Stimulated activated memory B cell treated with anti-CD40 and anti-IgM and Interleukin-4, amounts not matched to agents 10 μg/mL and 1 μg/mL and 100 μg/mL, for 72 hours (primary cell): ENCODE measurements at regions not wholly inside any gene's neighbourhood (a gene's known extent, or its start where the extent isn't known, plus 50 kb on each side); places are given as distances from the start of the nearest gene placed in this dataset.
"Not testable (repeated sequence)": the region's sequence is repeated elsewhere in the genome, so short reads cannot be mapped to it uniquely, and the experiment has no call there.

ENCODE experiments used
- ATAC-seq: fragments of 150-1000 bp; cut with Tn5 transposase; 2 replicates; pipeline ENCODE4 v1.10.0; 2021
- H3K27ac Mint-ChIP-seq: one replicate; pipeline ENCODE4 v1.8.0; 2022; ENCODE audit warnings: mild to moderate bottlenecking, mixed read lengths
- H3K27me3 Mint-ChIP-seq: one replicate; pipeline ENCODE4 v1.8.0; 2022; ENCODE audit warnings: mixed read lengths
- H3K36me3 Mint-ChIP-seq: one replicate; pipeline ENCODE4 v1.8.0; 2022; ENCODE audit warnings: mixed read lengths
- H3K4me1 Mint-ChIP-seq: one replicate; pipeline ENCODE4 v1.8.0; 2022; ENCODE audit warnings: mixed read lengths
- H3K4me3 Mint-ChIP-seq: one replicate; pipeline ENCODE4 v1.8.0; 2022; ENCODE audit warnings: mild to moderate bottlenecking, moderate library complexity, mixed read lengths
- H3K9me3 Mint-ChIP-seq: one replicate; pipeline ENCODE4 v1.8.0; 2022; ENCODE audit warnings: mixed read lengths

GRCh38 chr3:76490064-76490463 lies 549.8 kb upstream of the ROBO2 start:
- Mint-ChIP-seq H3K27ac (no peak overlapping the region), H3K27me3 (no peaks in the 10 kb centered on the region), H3K36me3 (no peaks in the 10 kb centered on the region), H3K4me1 (no peaks in the 10 kb centered on the region), H3K4me3 (no peak overlapping the region), H3K9me3 (peaks cover 6% of the 10 kb centered on the region)
- no peak for ATAC-seq

DNA sequence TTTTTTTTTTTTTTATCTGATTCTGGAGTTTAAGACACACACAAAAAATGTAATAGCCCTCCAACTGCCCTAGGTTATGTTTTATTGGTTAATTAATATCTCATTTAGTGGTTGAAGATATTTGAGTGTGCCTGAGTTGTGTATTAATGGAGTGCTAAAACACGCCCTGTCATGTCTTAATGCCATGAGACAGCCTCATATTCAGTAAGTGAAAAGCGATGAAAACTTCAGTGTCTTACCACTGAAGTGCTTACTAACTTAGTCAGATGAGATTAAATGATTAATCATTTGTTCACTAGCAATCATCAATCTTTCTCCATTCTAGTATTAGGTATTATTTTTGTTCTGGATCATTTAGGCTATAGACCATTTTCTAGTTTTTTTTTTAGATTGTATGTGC lies 544.7 kb upstream of the ROBO2 start:
- no peak overlapping the region for H3K27ac Mint-ChIP-seq
- ATAC-seq = no peak
- H3K4me3 Mint-ChIP-seq = no peak overlapping the region
- H3K36me3 Mint-ChIP-seq = no peaks in the 10 kb centered on the region
- H3K4me1 Mint-ChIP-seq = no peaks in the 10 kb centered on the region
- H3K27me3 Mint-ChIP-seq = no peaks in the 10 kb centered on the region
- peaks cover 9% of the 10 kb centered on the region for H3K9me3 Mint-ChIP-seq

- no peak overlapping the region for H3K4me3 Mint-ChIP-seq
- no peak overlapping the region for H3K27ac Mint-ChIP-seq
- peaks cover 9% of the 10 kb centered on the region for H3K9me3 Mint-ChIP-seq
- no peaks in the 10 kb centered on the region for H3K4me1 Mint-ChIP-seq
- no peak for ATAC-seq
- H3K27me3 Mint-ChIP-seq = no peaks in the 10 kb centered on the region
- no peaks in the 10 kb centered on the region for H3K36me3 Mint-ChIP-seq
These were observed 542.3 kb upstream of the ROBO2 start for GRCh38 chr3:76497636-76498035.

GRCh38 chr3:76500746-76501275 lies 539.1 kb upstream of the ROBO2 start:
- Mint-ChIP-seq H3K4me1 (no peaks in the 10 kb centered on the region), H3K4me3 (no peak overlapping the region), H3K27ac (no peak overlapping the region), H3K36me3 (no peaks in the 10 kb centered on the region), H3K9me3 (peaks cover 8% of the 10 kb centered on the region), H3K27me3 (no peaks in the 10 kb centered on the region)
- ATAC-seq = no peak

- Mint-ChIP-seq H3K9me3 (peaks cover 8% of the 10 kb centered on the region), H3K27ac (no peak overlapping the region), H3K4me3 (no peak overlapping the region), H3K4me1 (no peaks in the 10 kb centered on the region), H3K36me3 (no peaks in the 10 kb centered on the region), H3K27me3 (no peaks in the 10 kb centered on the region)
- no peak for ATAC-seq
These were observed 538.6 kb upstream of the ROBO2 start for GRCh38 chr3:76501315-76501714.

DNA sequence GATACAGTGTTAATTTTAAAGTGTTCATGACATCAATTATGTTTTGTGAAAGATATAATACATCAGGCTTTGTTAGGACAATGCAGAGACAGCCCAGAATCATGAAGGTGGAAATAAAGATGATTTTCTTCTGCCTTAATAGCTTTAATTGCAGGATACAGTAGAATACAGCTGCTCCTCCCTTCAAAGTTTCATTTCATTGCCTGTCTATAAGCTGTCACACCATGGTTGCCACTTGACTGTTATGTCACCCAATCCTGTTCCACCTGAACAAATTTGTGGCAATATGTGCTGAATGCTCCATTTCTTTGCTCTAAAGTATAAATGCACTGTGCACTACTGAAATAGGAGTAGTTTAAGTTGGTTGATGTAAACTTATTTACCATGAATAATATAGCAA lies 537.8 kb upstream of the ROBO2 start:
- ATAC-seq = no peak
- Mint-ChIP-seq H3K36me3 (no peaks in the 10 kb centered on the region), H3K9me3 (peaks cover 7% of the 10 kb centered on the region), H3K4me1 (no peaks in the 10 kb centered on the region), H3K27me3 (no peaks in the 10 kb centered on the region), H3K27ac (no peak overlapping the region), H3K4me3 (no peak overlapping the region)

DNA sequence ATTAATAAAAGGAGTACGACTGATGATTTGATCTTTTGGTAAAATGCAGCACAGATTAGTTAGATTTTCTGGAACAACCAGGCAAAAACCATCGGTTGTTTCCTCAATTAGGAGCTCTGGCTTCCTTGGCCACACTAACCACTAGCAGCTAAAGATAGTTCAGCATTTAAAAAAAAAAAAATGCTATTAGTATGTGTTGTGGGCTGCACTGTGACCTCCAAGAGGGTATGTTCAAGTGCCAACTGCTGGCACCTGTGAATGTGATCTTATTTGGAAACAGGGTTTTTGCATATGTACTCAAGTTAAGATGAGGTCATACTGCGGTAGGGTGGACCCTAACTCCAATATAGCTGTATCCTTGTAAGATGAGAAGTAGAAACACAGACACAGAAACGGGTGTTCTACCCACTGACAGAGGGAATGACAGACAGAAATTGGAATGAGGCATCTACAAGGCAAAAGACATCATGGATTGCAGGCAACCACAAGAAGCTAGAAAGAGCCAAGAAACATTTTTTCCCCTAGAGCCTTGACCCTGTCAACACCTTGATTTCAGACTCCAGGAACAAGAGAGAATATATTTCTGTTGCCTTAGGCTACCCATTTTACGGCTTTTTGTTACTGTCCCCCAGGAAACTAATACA lies 534.6 kb upstream of the ROBO2 start:
- Mint-ChIP-seq H3K9me3 (peaks cover 5% of the 10 kb centered on the region), H3K36me3 (no peaks in the 10 kb centered on the region), H3K4me1 (no peaks in the 10 kb centered on the region)

GRCh38 chr3:76509179-76509830 lies 530.6 kb upstream of the ROBO2 start:
- ATAC-seq = no peak
- peaks cover 6% of the 10 kb centered on the region for H3K9me3 Mint-ChIP-seq
- H3K27me3 Mint-ChIP-seq = no peaks in the 10 kb centered on the region
- no peak overlapping the region for H3K27ac Mint-ChIP-seq
- H3K4me3 Mint-ChIP-seq = no peak overlapping the region
- H3K4me1 Mint-ChIP-seq = no peaks in the 10 kb centered on the region
- H3K36me3 Mint-ChIP-seq = no peaks in the 10 kb centered on the region

More for the DNA sequence above, 534.6 kb upstream of the ROBO2 start:
- no peak for ATAC-seq
- no peak overlapping the region for H3K27ac Mint-ChIP-seq
- H3K4me3 Mint-ChIP-seq = no peak overlapping the region
- H3K27me3 Mint-ChIP-seq = no peaks in the 10 kb centered on the region

- Mint-ChIP-seq H3K4me3 (no peak overlapping the region), H3K27ac (no peak overlapping the region), H3K27me3 (no peaks in the 10 kb centered on the region), H3K4me1 (no peaks in the 10 kb centered on the region), H3K9me3 (peaks cover 6% of the 10 kb centered on the region), H3K36me3 (no peaks in the 10 kb centered on the region)
- no peak for ATAC-seq
These were observed 525.1 kb upstream of the ROBO2 start for GRCh38 chr3:76514836-76515235.

- ATAC-seq = no peak
- no peaks in the 10 kb centered on the region for H3K36me3 Mint-ChIP-seq
- no peaks in the 10 kb centered on the region for H3K27me3 Mint-ChIP-seq
- H3K4me1 Mint-ChIP-seq = no peaks in the 10 kb centered on the region
- no peak overlapping the region for H3K4me3 Mint-ChIP-seq
- H3K9me3 Mint-ChIP-seq = no peaks in the 10 kb centered on the region
- H3K27ac Mint-ChIP-seq = no peak overlapping the region
These were observed 516.6 kb upstream of the ROBO2 start for GRCh38 chr3:76523337-76523736.

DNA sequence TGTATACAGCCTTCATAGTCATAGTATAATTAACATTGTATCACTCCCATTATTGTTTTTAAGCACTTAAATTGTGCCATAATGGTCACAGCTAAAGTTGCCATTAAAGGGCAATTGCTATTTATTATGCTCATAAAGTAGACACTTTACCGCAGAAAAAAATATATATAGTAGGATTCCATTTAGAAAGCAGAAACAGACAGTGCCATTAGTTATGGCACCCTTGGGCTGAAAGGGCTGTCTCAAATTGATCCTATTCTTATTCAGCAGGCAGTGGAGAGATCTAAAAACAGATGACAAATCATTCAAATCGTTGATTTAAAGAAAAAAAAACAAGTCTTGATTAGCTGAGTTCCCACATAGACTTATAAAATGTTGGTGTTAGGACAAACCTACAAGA lies 514.2 kb upstream of the ROBO2 start:
- Mint-ChIP-seq H3K27ac (no peak overlapping the region), H3K27me3 (no peaks in the 10 kb centered on the region), H3K4me3 (no peak overlapping the region), H3K36me3 (no peaks in the 10 kb centered on the region), H3K9me3 (peaks cover 9% of the 10 kb centered on the region), H3K4me1 (no peaks in the 10 kb centered on the region)
- no peak for ATAC-seq

DNA sequence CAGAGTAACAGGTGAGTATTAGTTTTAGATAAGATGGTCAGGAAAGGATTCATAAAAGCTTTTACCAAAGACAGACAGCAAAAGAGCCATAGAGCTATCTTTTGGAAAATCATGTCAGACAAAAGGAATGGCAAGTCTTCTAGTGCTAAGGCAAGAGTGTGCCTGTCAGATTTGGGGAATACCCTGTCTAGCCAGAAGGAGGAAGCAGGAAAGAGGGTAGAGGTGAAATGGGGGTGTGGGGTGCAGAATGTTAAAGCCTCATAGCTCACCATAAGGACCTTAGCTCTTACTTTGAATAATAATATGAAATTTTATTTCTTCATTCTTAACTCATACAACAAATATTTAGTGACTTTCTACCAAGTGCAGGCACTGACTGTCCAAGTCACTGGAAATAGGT lies 512.1 kb upstream of the ROBO2 start:
- Mint-ChIP-seq H3K9me3 (peaks cover 11% of the 10 kb centered on the region), H3K4me3 (no peak overlapping the region), H3K36me3 (no peaks in the 10 kb centered on the region), H3K27me3 (no peaks in the 10 kb centered on the region), H3K27ac (no peak overlapping the region), H3K4me1 (no peaks in the 10 kb centered on the region)
- ATAC-seq = no peak

GRCh38 chr3:76532158-76532822 lies 507.6 kb upstream of the ROBO2 start:
- H3K27ac Mint-ChIP-seq = no peak overlapping the region
- H3K4me1 Mint-ChIP-seq = no peaks in the 10 kb centered on the region
- H3K36me3 Mint-ChIP-seq = no peaks in the 10 kb centered on the region
- no peaks in the 10 kb centered on the region for H3K27me3 Mint-ChIP-seq
- peaks cover 26% of the 10 kb centered on the region for H3K9me3 Mint-ChIP-seq
- no peak overlapping the region for H3K4me3 Mint-ChIP-seq
- no peak for ATAC-seq

DNA sequence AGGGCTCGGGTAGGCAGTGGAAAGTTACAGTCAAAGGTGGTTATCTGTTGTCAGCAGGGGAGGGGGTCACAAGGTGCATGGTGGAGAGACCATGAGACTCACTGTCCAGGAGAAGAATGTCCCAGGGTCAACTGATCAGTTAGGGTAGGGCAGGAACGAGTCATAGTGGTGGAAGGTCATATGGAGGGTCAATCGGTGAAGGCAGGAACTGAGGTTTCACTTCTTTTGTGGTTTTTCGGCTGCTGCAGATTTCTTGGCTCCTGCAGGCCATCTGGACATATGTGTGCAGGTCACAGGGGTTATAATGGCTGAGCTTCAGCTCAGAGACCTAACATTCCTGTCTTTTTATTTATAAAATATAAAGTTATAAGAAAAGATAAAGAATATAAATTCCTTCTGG lies 506.2 kb upstream of the ROBO2 start:
- not testable (repeated sequence) for H3K4me3 Mint-ChIP-seq, ATAC-seq, H3K27me3 Mint-ChIP-seq, H3K4me1 Mint-ChIP-seq, H3K36me3 Mint-ChIP-seq, H3K27ac Mint-ChIP-seq
- H3K9me3 Mint-ChIP-seq = peaks cover 27% of the 10 kb centered on the region

DNA sequence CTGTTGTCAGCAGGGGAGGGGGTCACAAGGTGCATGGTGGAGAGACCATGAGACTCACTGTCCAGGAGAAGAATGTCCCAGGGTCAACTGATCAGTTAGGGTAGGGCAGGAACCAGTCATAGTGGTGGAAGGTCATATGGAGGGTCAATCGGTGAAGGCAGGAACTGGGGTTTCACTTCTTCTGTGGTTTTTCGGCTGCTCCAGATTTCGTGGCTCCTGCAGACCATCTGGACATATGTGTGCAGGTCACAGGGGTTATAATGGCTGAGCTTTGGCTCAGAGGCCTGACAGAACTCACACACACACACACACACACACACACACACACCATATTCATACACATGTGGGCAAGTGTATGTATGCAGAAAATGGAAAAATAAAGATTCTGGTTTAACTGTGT lies 502.0 kb upstream of the ROBO2 start:
- not testable (repeated sequence) for H3K27ac Mint-ChIP-seq, H3K4me3 Mint-ChIP-seq, H3K4me1 Mint-ChIP-seq, H3K36me3 Mint-ChIP-seq, ATAC-seq, H3K27me3 Mint-ChIP-seq
- H3K9me3 Mint-ChIP-seq = peaks cover 23% of the 10 kb centered on the region

DNA sequence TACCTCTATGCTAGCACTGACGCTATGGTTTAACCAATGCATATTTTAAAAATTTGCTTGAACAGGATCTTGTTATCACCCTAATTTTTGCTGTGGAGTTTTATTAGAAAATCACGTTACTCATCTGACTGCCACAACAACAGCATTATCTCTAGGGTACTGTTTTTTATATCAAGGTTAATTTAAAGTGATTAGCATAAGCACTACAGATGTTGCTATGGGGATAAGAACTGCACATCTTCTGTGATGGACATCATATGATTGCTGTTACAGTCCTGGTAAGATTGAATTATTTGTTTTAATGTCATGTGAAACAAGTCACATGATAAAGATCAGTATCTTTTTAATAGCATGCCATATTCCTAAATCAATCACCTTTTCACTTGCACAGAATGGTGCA lies 492.2 kb upstream of the ROBO2 start:
- H3K27ac Mint-ChIP-seq = no peak overlapping the region
- no peaks in the 10 kb centered on the region for H3K36me3 Mint-ChIP-seq
- H3K4me3 Mint-ChIP-seq = no peak overlapping the region
- peaks cover 4% of the 10 kb centered on the region for H3K9me3 Mint-ChIP-seq
- ATAC-seq = no peak
- no peaks in the 10 kb centered on the region for H3K4me1 Mint-ChIP-seq
- H3K27me3 Mint-ChIP-seq = no peaks in the 10 kb centered on the region
